ENCODE measurements at regions not wholly inside any gene's neighbourhood (a gene's known extent, or its start where the extent isn't known, plus 50 kb on each side); places are given as distances from the start of the nearest gene placed in this dataset.

- ATAC-seq (replicated peaks in 1 of 4) = no peak
- POLR2A ChIA-PET = no interaction called here
These were observed 1555.9 kb upstream of the RAG2 start for GRCh38 chr11:38153985-38154384.

DNA sequence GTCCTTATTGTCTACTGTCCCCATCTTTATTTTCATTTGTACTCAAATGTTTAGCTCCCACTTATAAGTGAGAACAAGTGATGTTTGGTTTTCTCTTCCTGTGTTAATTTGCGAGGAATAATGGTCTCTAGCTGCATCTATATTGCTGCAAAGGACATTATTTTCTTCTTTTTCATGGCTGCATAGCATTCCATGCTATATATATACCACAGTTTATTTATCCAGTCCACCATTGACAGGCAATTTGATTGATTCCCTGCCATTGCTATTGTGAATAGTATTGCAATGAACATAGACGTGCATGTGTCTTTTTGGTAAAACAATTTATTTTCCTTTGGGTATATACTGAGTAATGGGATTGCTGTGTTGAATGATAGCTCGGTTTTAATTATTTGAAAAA lies 1545.8 kb upstream of the RAG2 start:
- ChIA-PET CTCF (no interaction called here), POLR2A (no interaction called here)
- H3K27ac ChIP-seq (ENCODE audit: low read length) = no peak overlapping the region
- H3K36me3 ChIP-seq (ENCODE audit: control insufficient read depth in 2 of 2, extremely low read depth in 1 of 2, insufficient read depth in 1 of 2, low read length in 1 of 2) = no peaks in the 10 kb centered on the region
- no peaks in the 10 kb centered on the region for H3K27me3 Mint-ChIP-seq
- H3K9me3 Mint-ChIP-seq = peaks cover 13 to 30% (median 16%) of the 10 kb centered on the region in 3 donors
- no peak for ATAC-seq (replicated peaks in 1 of 4)
- no peaks in the 10 kb centered on the region for H3K4me1 Mint-ChIP-seq
- no CpG with 5 or more reads among the region's 3 CpGs for WGBS (ENCODE audit: insufficient coverage)
- no peaks in the 10 kb centered on the region for H3K4me1 ChIP-seq (ENCODE audit: control insufficient read depth in 1 of 2, extremely low read depth in 1 of 2, insufficient read depth in 2 of 2, low read length in 2 of 2)
- H3K4me3 ChIP-seq (ENCODE audit: control insufficient read depth in 1 of 2, extremely low read depth in 1 of 2, low read length in 1 of 2) = no peak overlapping the region
- DNase-seq = no peak
- no peaks in the 10 kb centered on the region for H3K9me3 ChIP-seq
- H3K27ac Mint-ChIP-seq = no peak overlapping the region
- no peaks in the 10 kb centered on the region for H3K27me3 ChIP-seq (replicated peaks in 1 of 2; ENCODE audit: control insufficient read depth in 2 of 2, extremely low read depth in 1 of 2, insufficient read depth in 2 of 2, low read length in 1 of 2)
- H3K36me3 Mint-ChIP-seq = no peaks in the 10 kb centered on the region
- H3K4me3 Mint-ChIP-seq = no peak overlapping the region

More at GRCh38 chr11:38153985-38154384, 1555.9 kb upstream of the RAG2 start:
- H3K4me3 Mint-ChIP-seq = no peak overlapping the region
- H3K9me3 ChIP-seq = no peaks in the 10 kb centered on the region
- H3K36me3 Mint-ChIP-seq = no peaks in the 10 kb centered on the region
- no peak overlapping the region for H3K4me3 ChIP-seq (ENCODE audit: control insufficient read depth in 1 of 2, extremely low read depth in 1 of 2, low read length in 1 of 2)
- no peak overlapping the region for H3K27ac Mint-ChIP-seq
- H3K4me1 ChIP-seq (ENCODE audit: control insufficient read depth in 1 of 2, extremely low read depth in 1 of 2, insufficient read depth in 2 of 2, low read length in 2 of 2) = no peaks in the 10 kb centered on the region
- no peaks in the 10 kb centered on the region for H3K27me3 Mint-ChIP-seq
- H3K36me3 ChIP-seq (ENCODE audit: control insufficient read depth in 2 of 2, extremely low read depth in 1 of 2, insufficient read depth in 1 of 2, low read length in 1 of 2) = no peaks in the 10 kb centered on the region
- H3K4me1 Mint-ChIP-seq = no peaks in the 10 kb centered on the region
- peaks cover 4 to 9% (median 5%) of the 10 kb centered on the region in 3 donors for H3K9me3 Mint-ChIP-seq
- no peaks in the 10 kb centered on the region for H3K27me3 ChIP-seq (replicated peaks in 1 of 2; ENCODE audit: control insufficient read depth in 2 of 2, extremely low read depth in 1 of 2, insufficient read depth in 2 of 2, low read length in 1 of 2)
- CTCF ChIA-PET = no interaction called here
- no peak for DNase-seq
- no peak overlapping the region for H3K27ac ChIP-seq (ENCODE audit: low read length)
- 0% methylated on average over 1 of the region's 1 CpG for WGBS (ENCODE audit: insufficient coverage)

- no peaks in the 10 kb centered on the region for H3K36me3 ChIP-seq (ENCODE audit: control insufficient read depth in 2 of 2, extremely low read depth in 1 of 2, insufficient read depth in 1 of 2, low read length in 1 of 2)
- ATAC-seq (replicated peaks in 1 of 4) (no peak), DNase-seq (no peak)
- no peaks in the 10 kb centered on the region for H3K9me3 ChIP-seq
- CTCF ChIA-PET = no interaction called here
- no peaks in the 10 kb centered on the region for H3K27me3 Mint-ChIP-seq
- H3K36me3 Mint-ChIP-seq = no peaks in the 10 kb centered on the region
- H3K4me1 ChIP-seq (ENCODE audit: control insufficient read depth in 1 of 2, extremely low read depth in 1 of 2, insufficient read depth in 2 of 2, low read length in 2 of 2) = no peaks in the 10 kb centered on the region
- H3K27ac ChIP-seq (ENCODE audit: low read length) = no peak overlapping the region
- WGBS (ENCODE audit: insufficient coverage) = no CpG with 5 or more reads among the region's 2 CpGs
- no peak overlapping the region for H3K27ac Mint-ChIP-seq
- H3K4me3 Mint-ChIP-seq = no peak overlapping the region
- H3K4me1 Mint-ChIP-seq = no peaks in the 10 kb centered on the region
- no peak overlapping the region for H3K4me3 ChIP-seq (ENCODE audit: control insufficient read depth in 1 of 2, extremely low read depth in 1 of 2, low read length in 1 of 2)
- peaks cover 15 to 27% (median 15%) of the 10 kb centered on the region in 3 donors for H3K9me3 Mint-ChIP-seq
- POLR2A ChIA-PET = interaction anchor here in 1 of 2 donors (0.6 kb wide), 1 partner anchor 760 kb away, joined by 3 read pairs; no protein-coding TSS in a partner anchor
- H3K27me3 ChIP-seq (replicated peaks in 1 of 2; ENCODE audit: control insufficient read depth in 2 of 2, extremely low read depth in 1 of 2, insufficient read depth in 2 of 2, low read length in 1 of 2) = no peaks in the 10 kb centered on the region
These were observed 1540.9 kb upstream of the RAG2 start for GRCh38 chr11:38138972-38139371.

GRCh38 chr11:38136887-38137286 lies 1538.9 kb upstream of the RAG2 start:
- Mint-ChIP-seq H3K4me3 (no peak overlapping the region), H3K9me3 (peaks cover 15 to 28% (median 20%) of the 10 kb centered on the region in 3 donors), H3K27me3 (no peaks in the 10 kb centered on the region), H3K27ac (no peak overlapping the region), H3K36me3 (no peaks in the 10 kb centered on the region), H3K4me1 (no peaks in the 10 kb centered on the region)
- Histone ChIP-seq H3K27me3 (replicated peaks in 1 of 2; ENCODE audit: control insufficient read depth in 2 of 2, extremely low read depth in 1 of 2, insufficient read depth in 2 of 2, low read length in 1 of 2) (no peaks in the 10 kb centered on the region), H3K36me3 (ENCODE audit: control insufficient read depth in 2 of 2, extremely low read depth in 1 of 2, insufficient read depth in 1 of 2, low read length in 1 of 2) (no peaks in the 10 kb centered on the region), H3K4me3 (ENCODE audit: control insufficient read depth in 1 of 2, extremely low read depth in 1 of 2, low read length in 1 of 2) (no peak overlapping the region), H3K27ac (ENCODE audit: low read length) (no peak overlapping the region), H3K9me3 (no peaks in the 10 kb centered on the region), H3K4me1 (ENCODE audit: control insufficient read depth in 1 of 2, extremely low read depth in 1 of 2, insufficient read depth in 2 of 2, low read length in 2 of 2) (no peaks in the 10 kb centered on the region)
- CTCF ChIA-PET = interaction anchor here in 1 of 2 donors (0.5 kb wide), 1 partner anchor 16 kb away, joined by 3 read pairs; no protein-coding TSS in a partner anchor
- no CpG with 5 or more reads among the region's 6 CpGs for WGBS (ENCODE audit: insufficient coverage)
- POLR2A ChIA-PET = no interaction called here
- ATAC-seq (replicated peaks in 1 of 4) = no peak
- no peak for DNase-seq

DNA sequence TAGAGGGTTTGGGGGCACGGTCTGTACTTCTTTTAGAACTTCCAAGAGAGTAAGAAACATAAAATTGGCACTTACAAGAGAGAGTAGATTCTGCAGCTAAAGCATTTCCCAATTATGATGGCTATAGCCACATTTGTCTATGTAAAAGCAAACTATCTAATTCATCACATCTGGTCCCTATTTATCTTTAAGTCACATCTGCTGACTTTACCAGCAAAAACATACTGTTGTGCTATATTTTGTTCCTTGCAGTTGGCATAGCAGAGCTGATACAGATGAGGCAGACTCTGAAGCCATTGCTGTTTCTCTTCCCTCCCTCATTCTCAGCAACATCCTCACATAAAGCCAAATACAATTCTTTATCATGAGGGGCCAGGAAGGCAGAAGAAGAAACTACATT lies 1533.5 kb upstream of the RAG2 start:
- Mint-ChIP-seq H3K27me3 (no peaks in the 10 kb centered on the region), H3K4me1 (no peaks in the 10 kb centered on the region), H3K4me3 (no peak overlapping the region), H3K36me3 (no peaks in the 10 kb centered on the region), H3K9me3 (peaks cover 8 to 20% (median 11%) of the 10 kb centered on the region in 3 donors), H3K27ac (no peak overlapping the region)
- Histone ChIP-seq H3K4me3 (ENCODE audit: control insufficient read depth in 1 of 2, extremely low read depth in 1 of 2, low read length in 1 of 2) (no peak overlapping the region), H3K9me3 (no peaks in the 10 kb centered on the region), H3K27me3 (replicated peaks in 1 of 2; ENCODE audit: control insufficient read depth in 2 of 2, extremely low read depth in 1 of 2, insufficient read depth in 2 of 2, low read length in 1 of 2) (no peaks in the 10 kb centered on the region), H3K36me3 (ENCODE audit: control insufficient read depth in 2 of 2, extremely low read depth in 1 of 2, insufficient read depth in 1 of 2, low read length in 1 of 2) (no peaks in the 10 kb centered on the region), H3K4me1 (ENCODE audit: control insufficient read depth in 1 of 2, extremely low read depth in 1 of 2, insufficient read depth in 2 of 2, low read length in 2 of 2) (no peaks in the 10 kb centered on the region), H3K27ac (ENCODE audit: low read length) (no peak overlapping the region)
- DNase-seq = no peak
- ChIA-PET POLR2A (no interaction called here), CTCF (interaction anchor here in 1 of 2 donors (0.6 kb wide), 1 partner anchor 845 kb away, joined by 3 read pairs; no protein-coding TSS in a partner anchor)
- ATAC-seq (replicated peaks in 1 of 4) = no peak
- no CpG with 5 or more reads among the region's 1 CpG for WGBS (ENCODE audit: insufficient coverage)

DNA sequence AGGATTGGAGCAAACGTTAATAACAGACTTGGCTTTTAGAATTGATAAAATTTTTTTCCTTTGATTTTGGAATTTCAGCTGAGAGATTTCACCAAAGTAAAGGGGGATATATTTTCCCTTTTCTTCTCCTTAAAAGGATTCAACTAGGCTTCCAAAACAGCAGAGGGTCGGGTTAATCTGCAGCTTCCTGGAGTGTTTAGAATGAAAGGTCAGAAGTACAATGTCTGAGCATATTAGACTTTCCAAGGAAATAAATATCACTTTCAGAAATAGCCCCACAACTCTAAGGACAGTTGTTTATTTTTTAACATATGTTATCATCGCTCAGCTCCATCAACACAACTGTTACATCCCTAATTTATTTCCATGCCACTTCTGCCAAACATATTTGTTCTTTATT lies 1532.9 kb upstream of the RAG2 start:
- H3K27ac ChIP-seq (ENCODE audit: low read length) = no peak overlapping the region
- CTCF ChIA-PET = no interaction called here
- H3K36me3 ChIP-seq (ENCODE audit: control insufficient read depth in 2 of 2, extremely low read depth in 1 of 2, insufficient read depth in 1 of 2, low read length in 1 of 2) = no peaks in the 10 kb centered on the region
- no peaks in the 10 kb centered on the region for H3K36me3 Mint-ChIP-seq
- WGBS (ENCODE audit: insufficient coverage) = 50% methylated on average over 1 of the region's 3 CpGs
- no peak for DNase-seq
- no peak for ATAC-seq (replicated peaks in 1 of 4)
- no peaks in the 10 kb centered on the region for H3K9me3 ChIP-seq
- H3K4me3 ChIP-seq (ENCODE audit: control insufficient read depth in 1 of 2, extremely low read depth in 1 of 2, low read length in 1 of 2) = no peak overlapping the region
- H3K27ac Mint-ChIP-seq = no peak overlapping the region
- H3K27me3 ChIP-seq (replicated peaks in 1 of 2; ENCODE audit: control insufficient read depth in 2 of 2, extremely low read depth in 1 of 2, insufficient read depth in 2 of 2, low read length in 1 of 2) = no peaks in the 10 kb centered on the region
- POLR2A ChIA-PET = no interaction called here
- H3K27me3 Mint-ChIP-seq = no peaks in the 10 kb centered on the region
- H3K9me3 Mint-ChIP-seq = peaks cover 8 to 20% (median 10%) of the 10 kb centered on the region in 3 donors
- H3K4me1 Mint-ChIP-seq = no peaks in the 10 kb centered on the region
- no peak overlapping the region for H3K4me3 Mint-ChIP-seq
- no peaks in the 10 kb centered on the region for H3K4me1 ChIP-seq (ENCODE audit: control insufficient read depth in 1 of 2, extremely low read depth in 1 of 2, insufficient read depth in 2 of 2, low read length in 2 of 2)

- Histone ChIP-seq H3K9me3 (no peaks in the 10 kb centered on the region), H3K36me3 (ENCODE audit: control insufficient read depth in 2 of 2, extremely low read depth in 1 of 2, insufficient read depth in 1 of 2, low read length in 1 of 2) (no peaks in the 10 kb centered on the region), H3K27me3 (replicated peaks in 1 of 2; ENCODE audit: control insufficient read depth in 2 of 2, extremely low read depth in 1 of 2, insufficient read depth in 2 of 2, low read length in 1 of 2) (no peaks in the 10 kb centered on the region), H3K4me3 (ENCODE audit: control insufficient read depth in 1 of 2, extremely low read depth in 1 of 2, low read length in 1 of 2) (no peak overlapping the region), H3K4me1 (ENCODE audit: control insufficient read depth in 1 of 2, extremely low read depth in 1 of 2, insufficient read depth in 2 of 2, low read length in 2 of 2) (no peaks in the 10 kb centered on the region), H3K27ac (ENCODE audit: low read length) (no peak overlapping the region)
- DNase-seq (no peak), ATAC-seq (replicated peaks in 1 of 4) (no peak)
- Mint-ChIP-seq H3K27me3 (no peaks in the 10 kb centered on the region), H3K4me1 (no peaks in the 10 kb centered on the region), H3K9me3 (peaks cover 8 to 20% (median 10%) of the 10 kb centered on the region in 3 donors), H3K36me3 (no peaks in the 10 kb centered on the region), H3K27ac (no peak overlapping the region), H3K4me3 (no peak overlapping the region)
- CTCF ChIA-PET = no interaction called here
- POLR2A ChIA-PET = no interaction called here
These were observed 1532.5 kb upstream of the RAG2 start for GRCh38 chr11:38130514-38130913.

All from T-cell (primary cell).